Natural killer cell treated with Interleukin-12 subunit alpha and Interleukin-12 subunit beta and Interleukin-15 and Interleukin-18, amount 100 ng/mL, for 72 hours (primary cell): ENCODE measurements at regions not wholly inside any gene's neighbourhood (a gene's known extent, or its start where the extent isn't known, plus 50 kb on each side); places are given as distances from the start of the nearest gene placed in this dataset.

Experiments
- ATAC-seq, 2 donors: fragments of 150-1000 bp; cut with Tn5 transposase in 1 of 2; sonication (Bioruptor Pico), chemical (Tn5 transposase) in 1 of 2; 2 replicates each; pipeline ENCODE4 v1.10.0; 2021
- DNase-seq: peaks from one replicate; pipeline ENCODE4 v3.0.0; 2022; ENCODE audit warnings: low spot score
- H3K27ac Mint-ChIP-seq, 2 donors: 1 replicate in 1 of 2; 2 replicates in 1 of 2; pipeline ENCODE4 v1.8.0; 2022; ENCODE audit warnings: mixed read lengths in 2 of 2, mild to moderate bottlenecking in 1 of 2, moderate library complexity in 1 of 2
- H3K27me3 Mint-ChIP-seq, 2 donors: 1 replicate in 1 of 2; 2 replicates in 1 of 2; pipeline ENCODE4 v1.8.0; 2022; ENCODE audit warnings: mixed read lengths in 2 of 2
- H3K36me3 Mint-ChIP-seq: one replicate; pipeline ENCODE4 v1.8.0; 2022; ENCODE audit warnings: mixed read lengths
- H3K4me1 Mint-ChIP-seq, 2 donors: 1 replicate in 1 of 2; 2 replicates in 1 of 2; pipeline ENCODE4 v1.8.0; 2022; ENCODE audit warnings: low read depth in 2 of 2, mixed read lengths in 2 of 2, mild to moderate bottlenecking in 1 of 2
- H3K4me3 Mint-ChIP-seq: one replicate; pipeline ENCODE4 v1.8.0; 2022; ENCODE audit warnings: mixed read lengths
- H3K9me3 Mint-ChIP-seq: 2 replicates; pipeline ENCODE4 v1.8.0; 2022; ENCODE audit warnings: mixed read lengths

DNA sequence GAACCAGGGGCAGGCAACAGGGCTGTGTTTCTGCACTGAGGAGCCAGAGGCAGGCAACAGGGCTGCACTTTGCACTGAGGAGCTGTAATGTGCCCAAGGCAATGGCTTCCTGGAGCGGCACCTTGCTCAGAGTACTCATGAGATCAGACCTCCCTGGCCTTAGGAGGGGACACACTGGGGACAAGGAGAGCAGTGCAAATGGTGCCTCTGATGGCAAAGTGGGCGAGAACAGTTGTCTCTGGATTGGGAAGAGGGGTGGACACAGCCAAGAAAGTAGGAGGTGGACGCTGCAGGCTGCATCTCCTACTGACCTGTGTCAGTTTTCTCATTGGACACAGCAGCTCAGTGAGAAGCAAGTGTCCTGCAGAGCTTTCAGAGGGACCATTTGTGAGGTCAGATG is 1443.3 kb downstream of the TBC1D22A start:
- no peak for DNase-seq

DNA sequence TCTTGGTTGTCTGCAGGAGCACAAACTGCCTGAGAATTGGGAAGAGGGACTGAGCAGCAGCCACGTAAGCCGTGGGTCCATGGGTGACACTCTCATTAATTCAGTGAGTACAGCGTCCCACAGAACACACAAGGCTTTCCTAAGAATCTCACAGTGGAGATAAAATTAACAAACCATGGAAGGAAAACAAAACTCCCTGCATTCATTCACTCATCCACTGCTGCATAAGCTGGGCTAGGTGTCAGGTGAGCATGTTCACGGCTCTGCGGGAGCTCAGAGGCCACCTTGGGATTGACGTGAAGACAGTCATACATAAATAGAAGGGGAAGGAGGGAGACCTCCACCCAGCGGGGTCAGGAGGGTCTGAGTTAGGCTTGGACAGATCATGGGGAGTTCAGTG is 1442.7 kb downstream of the TBC1D22A start:
- H3K4me1 Mint-ChIP-seq = no peaks in the 10 kb centered on the region
- DNase-seq (no peak), ATAC-seq (no peak)
- no peak overlapping the region for H3K4me3 Mint-ChIP-seq
- H3K9me3 Mint-ChIP-seq = no peaks in the 10 kb centered on the region
- H3K36me3 Mint-ChIP-seq = no peaks in the 10 kb centered on the region
- H3K27me3 Mint-ChIP-seq = peaks cover 13 to 52% of the 10 kb centered on the region in 2 donors
- H3K27ac Mint-ChIP-seq = no peak overlapping the region

More for the DNA sequence above, 1443.3 kb downstream of the TBC1D22A start:
- Mint-ChIP-seq H3K4me1 (no peaks in the 10 kb centered on the region), H3K9me3 (no peaks in the 10 kb centered on the region), H3K4me3 (no peak overlapping the region), H3K36me3 (no peaks in the 10 kb centered on the region), H3K27me3 (peaks cover 13 to 46% of the 10 kb centered on the region in 2 donors), H3K27ac (no peak overlapping the region)
- no peak for ATAC-seq

DNA sequence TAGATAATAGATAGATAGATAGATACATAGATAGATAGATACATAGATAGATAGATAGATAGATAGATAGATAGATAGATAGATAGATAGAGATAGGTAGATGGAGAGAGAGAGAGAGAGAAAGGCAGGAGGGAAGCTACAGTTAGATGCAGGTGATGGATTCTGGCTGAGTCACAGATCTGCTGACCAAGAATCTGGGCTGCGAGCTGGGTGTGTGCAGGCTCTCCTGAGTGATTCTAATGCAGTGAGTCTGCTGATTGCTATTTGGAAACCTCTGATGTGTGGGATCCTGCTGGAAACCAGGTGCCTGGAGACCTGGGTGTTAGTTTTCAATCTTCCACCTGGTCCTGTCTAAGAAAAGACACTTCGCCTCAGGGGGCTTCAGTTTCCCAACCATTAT is 1441.8 kb downstream of the TBC1D22A start:
- Mint-ChIP-seq H3K27ac (no peak overlapping the region), H3K9me3 (no peaks in the 10 kb centered on the region), H3K4me1 (no peaks in the 10 kb centered on the region), H3K27me3 (peaks cover 13 to 53% of the 10 kb centered on the region in 2 donors), H3K36me3 (no peaks in the 10 kb centered on the region), H3K4me3 (no peak overlapping the region)
- ATAC-seq (no peak), DNase-seq (no peak)

DNA sequence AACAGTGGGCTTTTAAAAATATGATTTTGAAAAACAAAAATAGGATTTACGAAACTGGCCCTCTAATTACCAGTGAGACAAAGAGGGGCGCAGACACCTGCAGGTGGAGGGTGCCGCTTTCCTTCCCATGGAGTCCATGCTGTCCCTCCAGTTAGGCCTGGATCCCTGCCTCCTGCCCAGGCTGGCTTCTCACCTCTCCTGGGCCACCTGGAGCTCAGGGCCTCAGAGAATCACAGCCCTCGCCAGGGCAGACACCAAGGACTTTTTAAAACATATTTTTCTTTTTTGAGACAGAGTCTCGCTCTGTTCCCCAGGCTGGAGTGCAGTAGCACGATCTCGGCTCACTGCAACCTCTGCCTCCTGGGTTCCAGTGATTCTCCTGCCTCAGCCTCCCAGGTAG is 1437.2 kb downstream of the TBC1D22A start:
- H3K27ac Mint-ChIP-seq = no peak overlapping the region
- ATAC-seq = no peak
- H3K27me3 Mint-ChIP-seq = peaks cover 36 to 52% of the 10 kb centered on the region in 2 donors
- H3K4me3 Mint-ChIP-seq = no peak overlapping the region
- DNase-seq = no peak
- no peaks in the 10 kb centered on the region for H3K4me1 Mint-ChIP-seq
- no peaks in the 10 kb centered on the region for H3K36me3 Mint-ChIP-seq
- H3K9me3 Mint-ChIP-seq = no peaks in the 10 kb centered on the region

DNA sequence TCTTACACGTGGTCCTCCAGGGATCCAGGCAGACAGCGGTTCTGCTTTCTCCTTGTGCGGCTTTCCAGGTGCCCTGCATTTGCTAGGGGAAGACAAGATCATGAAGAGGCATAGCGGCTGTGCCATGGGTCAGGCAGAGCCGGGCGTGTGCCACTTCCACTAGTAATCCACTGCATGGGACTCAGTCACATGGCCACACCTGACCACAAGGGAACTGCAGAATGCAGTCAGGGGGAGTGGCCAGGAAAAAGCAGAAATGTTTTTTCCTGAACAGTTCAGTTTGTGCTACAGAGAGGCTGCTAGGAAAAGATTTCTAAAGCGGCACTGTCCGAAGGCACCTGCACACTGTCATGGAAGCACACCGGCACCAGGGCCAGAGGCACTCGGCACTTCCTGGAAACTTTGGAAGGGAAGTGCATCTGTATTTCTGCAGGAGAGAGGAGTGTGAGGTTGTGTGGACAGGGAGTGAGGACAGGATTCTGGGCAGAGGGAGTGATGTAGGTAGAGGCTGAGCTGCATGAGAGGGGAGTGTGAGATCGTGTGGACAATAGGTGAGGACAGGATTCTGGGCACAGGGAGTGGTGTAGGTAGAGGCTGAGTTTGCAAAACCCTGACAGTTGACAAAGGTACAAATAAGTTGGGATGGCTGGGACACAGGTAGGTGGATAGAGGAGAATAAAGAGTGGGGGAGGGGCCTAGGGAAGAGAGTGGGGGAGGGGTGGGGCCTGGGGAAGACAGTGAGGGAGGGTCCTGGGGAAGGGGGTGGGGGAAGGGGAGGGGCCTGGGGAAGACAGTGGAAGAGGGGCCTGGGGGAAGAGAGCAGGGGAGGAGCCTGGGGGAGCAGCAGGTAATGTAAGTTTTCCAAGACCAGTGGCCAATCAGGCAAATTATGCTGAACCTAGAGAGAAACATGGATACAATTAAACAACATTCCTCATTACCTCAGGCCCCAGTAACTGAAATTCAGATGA is 1436.3 kb downstream of the TBC1D22A start:
- H3K9me3 Mint-ChIP-seq = no peaks in the 10 kb centered on the region
- ATAC-seq = no peak
- peaks cover 36 to 48% of the 10 kb centered on the region in 2 donors for H3K27me3 Mint-ChIP-seq
- no peak overlapping the region for H3K27ac Mint-ChIP-seq
- no peaks in the 10 kb centered on the region for H3K36me3 Mint-ChIP-seq
- no peaks in the 10 kb centered on the region for H3K4me1 Mint-ChIP-seq
- no peak for DNase-seq
- H3K4me3 Mint-ChIP-seq = no peak overlapping the region

DNA sequence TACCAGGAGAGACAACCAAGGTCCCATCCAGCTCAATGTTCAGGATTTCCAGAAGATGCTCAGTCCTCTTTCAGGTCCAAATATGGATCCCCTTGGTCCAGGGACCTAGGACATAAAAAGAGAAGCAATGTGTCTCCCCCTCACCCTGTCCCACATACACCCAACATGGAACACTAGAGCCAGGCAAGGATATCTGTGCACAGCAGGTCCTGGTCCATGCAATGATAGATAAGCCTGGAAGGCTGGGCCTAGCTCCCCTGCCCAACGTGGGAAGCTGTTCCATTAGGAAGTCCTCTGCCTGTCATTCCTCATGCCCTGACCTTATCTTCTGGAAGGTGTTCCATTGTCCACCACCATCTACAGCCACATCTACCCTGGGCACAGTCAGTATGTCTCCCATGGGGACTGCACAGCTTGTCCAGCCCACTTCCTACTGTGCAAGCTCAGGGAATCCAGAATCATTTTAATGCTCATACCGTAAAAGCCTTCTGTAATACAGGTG is 1434.8 kb downstream of the TBC1D22A start:
- Mint-ChIP-seq H3K4me3 (no peak overlapping the region), H3K36me3 (peaks cover 3% of the 10 kb centered on the region)

DNA sequence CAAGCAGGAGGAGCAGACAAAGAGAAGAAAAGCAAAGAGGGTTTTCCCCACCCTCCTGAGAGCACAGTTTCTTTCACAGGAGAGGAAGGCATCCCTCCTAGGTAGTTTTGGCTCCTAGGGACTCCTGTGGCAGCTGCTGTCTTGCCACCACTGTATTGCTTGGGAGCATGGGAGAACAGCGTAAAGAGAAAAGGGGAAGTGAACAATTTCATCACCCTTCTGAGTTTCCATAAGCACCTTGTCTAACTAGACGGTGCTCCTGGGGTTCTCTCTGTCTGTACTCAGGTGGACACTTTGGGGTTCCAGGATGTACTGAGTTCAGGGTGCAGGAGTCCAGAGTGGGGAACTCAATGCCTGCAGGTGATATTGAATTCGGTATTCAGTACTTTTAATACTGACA is 1430.5 kb downstream of the TBC1D22A start:
- Mint-ChIP-seq H3K27me3 (peaks cover 25 to 40% of the 10 kb centered on the region in 2 donors), H3K4me1 (peaks cover 9 to 14% of the 10 kb centered on the region in 2 donors), H3K27ac (no peak overlapping the region), H3K36me3 (peaks cover 14% of the 10 kb centered on the region), H3K4me3 (no peak overlapping the region), H3K9me3 (no peaks in the 10 kb centered on the region)
- DNase-seq = no peak
- no peak for ATAC-seq

More for the DNA sequence above, 1434.8 kb downstream of the TBC1D22A start:
- peaks cover 36 to 40% of the 10 kb centered on the region in 2 donors for H3K27me3 Mint-ChIP-seq
- no peaks in the 10 kb centered on the region for H3K4me1 Mint-ChIP-seq
- ATAC-seq = no peak
- H3K27ac Mint-ChIP-seq = no peak overlapping the region
- H3K9me3 Mint-ChIP-seq = no peaks in the 10 kb centered on the region
- DNase-seq = no peak

DNA sequence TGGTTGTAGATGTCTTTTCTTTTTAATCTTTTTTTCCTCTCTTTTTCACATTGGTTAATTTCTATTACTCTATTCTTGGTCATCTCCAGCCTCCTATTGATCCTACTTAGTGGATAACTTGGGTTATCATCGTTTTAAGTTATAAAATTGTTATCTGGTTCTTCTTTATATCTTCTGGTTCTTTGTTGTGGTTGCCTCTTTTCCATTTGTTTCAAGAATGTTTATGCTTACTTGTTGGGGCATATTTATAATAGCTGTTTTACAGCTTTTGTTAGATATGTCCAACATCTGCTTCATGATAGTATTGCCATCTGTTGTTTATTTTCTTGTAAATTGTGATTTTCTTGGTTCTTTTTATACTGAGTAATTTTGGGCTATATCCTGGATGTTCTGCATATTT is 1429.6 kb downstream of the TBC1D22A start:
- Mint-ChIP-seq H3K4me3 (no peak overlapping the region), H3K36me3 (peaks cover 14% of the 10 kb centered on the region), H3K27ac (no peak overlapping the region), H3K27me3 (peaks cover 23 to 38% of the 10 kb centered on the region in 2 donors), H3K4me1 (peaks cover 12 to 18% of the 10 kb centered on the region in 2 donors), H3K9me3 (no peaks in the 10 kb centered on the region)
- DNase-seq = no peak
- ATAC-seq = no peak

DNA sequence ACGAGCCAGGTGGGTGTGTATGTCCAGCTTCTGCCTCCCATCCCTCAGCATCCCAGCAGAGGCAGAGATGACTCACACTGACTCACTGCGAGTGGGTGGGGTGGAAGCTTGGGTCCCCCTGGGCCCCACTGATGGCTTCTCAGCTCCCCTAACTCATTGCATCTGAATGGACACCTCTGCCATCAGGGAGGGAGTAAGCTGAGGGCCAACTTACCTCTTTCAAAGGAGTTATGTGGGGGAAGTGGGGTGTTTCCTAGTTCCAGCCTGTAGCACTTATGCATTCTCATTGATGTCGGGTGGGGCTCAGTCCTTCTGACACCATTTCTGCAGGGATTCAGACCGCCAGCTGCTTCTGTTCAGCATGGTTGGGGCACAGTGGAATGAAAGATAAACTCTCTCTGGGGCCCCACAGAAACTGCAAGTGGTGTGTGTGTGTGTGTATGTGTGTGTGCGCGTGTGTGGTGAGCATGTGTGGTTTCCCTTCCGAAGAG is 1425.8 kb downstream of the TBC1D22A start:
- Mint-ChIP-seq H3K36me3 (peaks cover 14% of the 10 kb centered on the region), H3K4me1 (peaks cover 30 to 42% of the 10 kb centered on the region in 2 donors), H3K27ac (no peak overlapping the region), H3K4me3 (no peak overlapping the region), H3K27me3 (peaks cover 15 to 27% of the 10 kb centered on the region in 2 donors), H3K9me3 (no peaks in the 10 kb centered on the region)
- ATAC-seq (peak in 1 of 2 donors; percentile 24), DNase-seq (no peak)

DNA sequence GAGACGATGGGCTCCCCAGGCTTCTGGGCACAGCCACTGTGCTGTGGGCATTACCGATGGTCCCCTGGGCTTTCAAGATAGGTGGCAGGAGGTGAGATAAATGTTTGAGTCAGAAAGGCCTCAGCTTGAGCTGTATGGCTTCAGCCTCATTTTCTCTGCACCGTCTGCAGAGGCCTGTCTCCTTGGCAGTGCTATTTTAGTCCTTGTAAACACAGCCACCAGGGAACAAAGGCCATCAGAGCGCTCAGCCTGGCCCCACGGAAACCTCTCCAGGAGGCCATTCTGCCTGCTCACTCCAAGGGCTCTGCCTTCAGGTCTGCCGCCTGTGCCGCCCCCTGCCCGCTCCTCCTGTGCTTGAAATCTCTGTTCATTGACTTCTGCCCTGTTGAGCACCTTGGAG is 1424.9 kb downstream of the TBC1D22A start:
- Mint-ChIP-seq H3K27ac (peak overlapping the region in 1 of 2 donors; percentile 40), H3K9me3 (no peaks in the 10 kb centered on the region), H3K4me3 (no peak overlapping the region), H3K36me3 (peaks cover 12% of the 10 kb centered on the region), H3K4me1 (peaks cover 30 to 42% of the 10 kb centered on the region in 2 donors), H3K27me3 (peaks cover 12 to 24% of the 10 kb centered on the region in 2 donors)
- DNase-seq (no peak), ATAC-seq (no peak)

DNA sequence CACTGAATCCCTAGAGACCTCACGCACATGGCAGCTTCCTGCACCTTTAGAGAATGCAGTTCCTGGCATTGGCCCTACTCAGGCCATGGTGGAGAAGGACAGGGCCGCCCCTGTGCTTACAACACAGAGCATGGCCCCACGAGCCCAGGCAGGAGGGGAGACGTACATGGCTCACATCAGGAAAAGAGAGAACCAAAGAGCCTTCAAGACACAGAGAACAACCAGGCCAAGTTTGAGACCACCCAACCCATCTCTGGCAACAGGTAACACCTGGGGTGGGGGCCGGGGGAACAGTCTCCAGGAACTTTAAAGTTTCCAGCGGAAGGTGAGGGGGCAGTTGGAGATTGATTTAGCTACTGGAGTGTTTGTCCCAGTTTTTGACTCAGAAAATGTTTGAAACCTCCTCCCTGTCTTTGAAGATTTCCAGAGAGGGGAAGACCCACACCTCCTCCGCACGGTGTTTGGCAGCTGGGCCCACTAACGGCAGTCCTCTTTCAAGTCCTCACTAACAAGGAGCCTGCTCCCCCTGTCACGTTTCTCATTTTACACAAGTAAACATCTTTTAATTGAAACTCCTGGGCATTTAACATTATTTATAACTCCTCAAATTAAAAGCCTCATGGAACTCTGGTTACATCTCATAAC is 1423.8 kb downstream of the TBC1D22A start:
- peaks cover 1 to 22% of the 10 kb centered on the region in 2 donors for H3K27me3 Mint-ChIP-seq
- H3K36me3 Mint-ChIP-seq = peaks cover 1% of the 10 kb centered on the region
- no peaks in the 10 kb centered on the region for H3K9me3 Mint-ChIP-seq
- H3K4me1 Mint-ChIP-seq = peaks cover 30 to 42% of the 10 kb centered on the region in 2 donors
- no peak for ATAC-seq
- no peak overlapping the region for H3K4me3 Mint-ChIP-seq
- peak overlapping the region in 1 of 2 donors; percentile 40 for H3K27ac Mint-ChIP-seq
- no peak for DNase-seq

DNA sequence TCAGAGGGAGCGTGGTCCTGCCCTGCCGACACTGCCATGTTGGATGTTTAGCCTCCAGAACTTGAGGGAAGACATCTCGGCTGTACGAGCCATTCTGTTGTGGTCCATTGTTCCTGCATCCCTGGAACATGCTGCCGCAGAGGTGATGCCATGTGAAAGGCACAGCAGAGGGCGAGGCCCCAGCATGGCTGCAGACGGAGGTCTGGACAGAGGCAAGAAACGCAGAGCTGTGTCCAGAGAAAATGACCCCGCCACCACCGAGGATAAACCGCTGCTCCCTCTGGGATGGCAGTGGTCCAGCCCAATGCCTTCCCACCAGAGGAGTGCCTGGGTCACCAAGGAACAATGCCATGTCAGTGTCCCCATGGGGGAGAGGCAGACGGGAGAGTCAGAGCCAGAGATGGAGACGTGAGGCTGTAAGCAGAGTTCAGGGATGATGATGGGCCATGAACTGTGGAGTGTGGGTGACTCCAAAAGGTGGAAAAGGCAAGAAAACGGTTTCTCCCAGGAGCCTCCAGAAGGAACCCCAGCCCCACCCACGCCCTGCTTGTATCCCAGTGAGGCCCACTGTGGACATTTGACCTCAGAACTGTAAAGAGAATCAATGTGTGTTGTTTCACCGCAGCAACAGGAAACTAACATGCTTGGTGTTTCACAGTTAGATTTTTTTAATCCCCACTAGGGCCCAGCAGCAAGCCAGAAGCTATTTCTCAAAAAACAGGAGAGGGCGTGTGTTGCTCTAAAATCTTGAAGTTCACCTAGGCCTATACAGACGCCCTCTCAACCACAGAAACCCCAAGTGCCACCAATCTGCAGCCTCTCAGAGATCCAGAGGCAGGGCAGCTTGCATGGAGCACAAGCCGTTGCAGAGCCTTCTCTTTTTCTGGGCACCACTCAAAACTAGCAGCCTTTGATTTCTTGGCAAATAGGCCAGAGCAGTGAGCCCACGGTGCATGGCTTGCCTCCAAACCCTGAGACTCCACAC is 1422.9 kb downstream of the TBC1D22A start:
- Mint-ChIP-seq H3K4me3 (peak overlapping the region; percentile 34), H3K36me3 (no peaks in the 10 kb centered on the region), H3K9me3 (no peaks in the 10 kb centered on the region), H3K27me3 (peaks cover 0 to 20% of the 10 kb centered on the region in 2 donors), H3K4me1 (peaks cover 30 to 42% of the 10 kb centered on the region in 2 donors), H3K27ac (peak overlapping the region; percentile 40 to 63)
- DNase-seq (no peak), ATAC-seq (no peak)
